ENCODE measurements at regions not wholly inside any gene's neighbourhood (a gene's known extent, or its start where the extent isn't known, plus 50 kb on each side); places are given as distances from the start of the nearest gene placed in this dataset.

- no peak for DNase-seq
Observed at GRCh38 chr6:129778793-129779192, 68.8 kb upstream of the ARHGAP18 start.

- no peak for DNase-seq
Observed at GRCh38 chr6:129777371-129777770, 67.4 kb upstream of the ARHGAP18 start.

GRCh38 chr6:129776542-129777330, 66.8 kb upstream of the ARHGAP18 start:
- DNase-seq: no peak

GRCh38 chr6:129774697-129775447, 64.9 kb upstream of the ARHGAP18 start:
- peak; percentile 56 for DNase-seq

GRCh38 chr6:129773304-129773703, 63.3 kb upstream of the ARHGAP18 start:
- no peak for DNase-seq

- DNase-seq: no peak
Observed at GRCh38 chr6:129771678-129772077, 61.7 kb upstream of the ARHGAP18 start.

- DNase-seq: no peak
Observed at GRCh38 chr6:129767776-129768485, 58.0 kb upstream of the ARHGAP18 start.

GRCh38 chr6:129766959-129767728, 57.2 kb upstream of the ARHGAP18 start:
- DNase-seq: no peak

- DNase-seq: no peak
Observed at GRCh38 chr6:129764761-129765407, 54.9 kb upstream of the ARHGAP18 start.

- no peak for DNase-seq
Observed at GRCh38 chr6:129759796-129760605, 50.0 kb upstream of the ARHGAP18 start.
